Central memory CD4-positive, alpha-beta T cell (primary cell): ENCODE measurements at regions not wholly inside any gene's neighbourhood (a gene's known extent, or its start where the extent isn't known, plus 50 kb on each side); places are given as distances from the start of the nearest gene placed in this dataset.

Experiments
- DNase-seq: peaks from one replicate; pipeline ENCODE4 v3.0.0; 2022

DNA sequence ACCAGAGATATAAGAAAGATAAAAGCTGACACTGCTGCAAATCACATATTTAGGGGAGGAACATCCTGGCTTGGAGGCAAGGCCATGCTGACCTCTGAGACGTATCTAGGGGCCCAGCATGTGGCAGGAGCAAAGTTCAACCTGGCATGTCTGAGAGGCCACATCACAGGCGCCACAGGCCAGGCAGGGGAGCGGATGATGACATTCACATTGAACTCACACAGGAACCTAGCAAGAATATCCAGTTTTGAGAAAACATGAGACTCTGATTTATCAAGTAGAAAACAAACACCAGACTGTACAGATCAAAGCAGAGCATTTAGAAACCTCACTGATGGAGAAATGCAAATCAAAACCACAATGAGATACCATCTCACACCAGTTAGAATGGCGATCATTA is 64.2 kb upstream of the STK32A start:
- peak; percentile 19 for DNase-seq

DNA sequence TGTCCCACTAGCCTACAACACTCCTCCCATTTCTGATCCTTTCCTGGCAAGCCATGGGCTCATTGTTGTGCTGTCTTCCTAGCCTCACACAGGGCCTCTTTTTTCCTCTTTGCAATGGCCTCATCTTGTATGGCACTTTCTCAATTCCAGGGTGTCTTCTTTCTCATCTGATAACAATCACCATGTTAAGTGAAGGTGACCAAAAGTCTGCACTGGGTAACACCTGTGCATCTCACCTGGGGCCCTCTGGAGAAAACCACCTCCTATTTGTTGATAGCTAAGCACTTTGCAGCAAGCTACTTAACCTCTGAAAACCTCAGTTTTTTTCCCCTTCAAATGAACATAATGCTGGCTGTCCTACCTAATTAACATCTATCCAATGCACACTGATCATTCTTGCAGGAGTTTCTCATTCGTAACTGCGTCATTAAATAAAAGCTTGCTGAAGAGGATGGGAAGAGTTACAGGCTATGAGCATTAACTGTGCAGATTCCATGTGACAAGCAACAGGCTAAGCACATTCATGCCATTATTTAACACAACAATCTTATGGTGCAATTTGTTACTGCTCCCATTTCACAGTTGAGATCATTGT is 60.1 kb upstream of the STK32A start:
- no peak for DNase-seq

DNA sequence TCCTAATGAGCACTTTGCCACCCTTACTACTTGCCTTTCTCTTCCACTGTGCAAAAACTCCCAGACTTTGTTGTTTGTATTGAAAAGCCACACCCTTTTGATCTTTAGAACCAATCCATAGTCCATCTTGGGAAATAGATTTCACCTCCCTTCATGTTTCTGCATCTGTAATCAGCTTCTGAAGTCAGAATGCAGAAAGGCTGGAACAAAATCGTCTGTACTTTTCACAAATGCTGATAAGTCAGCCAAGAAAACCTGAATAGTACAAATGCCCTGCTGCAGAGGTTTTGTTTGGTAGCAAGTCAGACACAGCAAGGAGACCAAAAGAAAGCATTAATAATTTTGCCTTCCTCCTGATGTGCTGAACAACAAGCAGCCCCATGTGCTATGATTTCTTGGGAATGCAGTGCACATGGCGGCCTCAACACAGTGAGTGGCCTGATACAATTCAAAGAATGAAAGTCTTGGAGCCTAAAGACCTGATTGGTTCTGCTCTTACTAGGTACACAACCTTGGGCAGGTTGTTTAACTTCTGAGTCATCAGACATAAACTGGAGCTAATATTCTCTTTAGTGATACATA is 59.2 kb upstream of the STK32A start:
- no peak for DNase-seq

DNA sequence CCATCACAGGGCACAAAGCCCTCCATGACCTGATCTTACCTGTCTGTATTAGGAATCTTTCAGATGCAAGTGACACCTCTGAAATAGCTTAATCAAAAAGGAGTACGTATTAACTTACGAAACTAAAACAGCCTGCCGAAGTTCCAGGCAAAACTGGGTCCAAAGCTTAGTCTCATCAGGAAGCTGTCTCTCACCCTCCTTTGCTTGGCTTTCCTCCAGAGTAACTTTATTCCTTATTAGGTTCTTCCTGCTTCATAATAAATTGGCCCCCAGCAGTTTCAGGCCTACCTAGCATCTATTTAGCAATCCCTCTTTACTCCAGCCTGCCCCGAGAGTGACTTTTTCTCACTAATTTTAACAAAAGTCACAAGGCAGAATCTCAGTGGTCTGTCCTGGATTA is 58.4 kb upstream of the STK32A start:
- no peak for DNase-seq

DNA sequence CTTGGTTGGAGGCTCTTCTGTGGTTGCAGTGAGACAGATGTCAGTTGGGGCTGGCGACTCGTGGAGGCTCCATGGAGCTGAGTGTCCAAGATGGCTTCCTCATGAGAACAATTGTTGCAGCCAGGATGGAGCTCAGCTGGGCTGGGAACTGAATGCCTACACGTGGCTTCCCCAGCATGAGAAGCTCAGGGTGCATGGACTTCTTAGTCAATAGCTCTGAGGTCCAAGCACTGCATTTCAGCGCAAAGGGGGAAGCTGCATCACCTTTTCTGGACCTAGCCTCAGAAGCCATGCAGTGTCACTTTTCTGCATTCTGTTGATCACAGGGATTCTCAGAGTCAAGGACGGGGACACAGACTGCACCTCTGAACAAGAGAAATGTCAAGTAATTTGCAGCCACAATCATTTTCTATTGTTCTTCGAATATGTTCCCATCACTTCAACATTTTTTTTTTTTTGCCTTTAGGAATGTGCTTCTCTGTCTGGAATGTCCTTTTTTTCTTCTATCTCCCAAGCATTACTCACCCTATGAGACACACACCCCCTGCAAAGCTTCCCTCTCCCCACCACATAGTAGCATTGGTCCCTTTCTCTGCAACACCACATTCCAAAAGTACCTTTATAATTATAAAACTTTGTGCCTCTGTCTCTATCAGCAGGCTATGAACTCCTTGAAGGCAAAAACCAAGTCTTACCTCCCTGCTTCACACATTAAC is 57.5 kb upstream of the STK32A start:
- DNase-seq: no peak

DNA sequence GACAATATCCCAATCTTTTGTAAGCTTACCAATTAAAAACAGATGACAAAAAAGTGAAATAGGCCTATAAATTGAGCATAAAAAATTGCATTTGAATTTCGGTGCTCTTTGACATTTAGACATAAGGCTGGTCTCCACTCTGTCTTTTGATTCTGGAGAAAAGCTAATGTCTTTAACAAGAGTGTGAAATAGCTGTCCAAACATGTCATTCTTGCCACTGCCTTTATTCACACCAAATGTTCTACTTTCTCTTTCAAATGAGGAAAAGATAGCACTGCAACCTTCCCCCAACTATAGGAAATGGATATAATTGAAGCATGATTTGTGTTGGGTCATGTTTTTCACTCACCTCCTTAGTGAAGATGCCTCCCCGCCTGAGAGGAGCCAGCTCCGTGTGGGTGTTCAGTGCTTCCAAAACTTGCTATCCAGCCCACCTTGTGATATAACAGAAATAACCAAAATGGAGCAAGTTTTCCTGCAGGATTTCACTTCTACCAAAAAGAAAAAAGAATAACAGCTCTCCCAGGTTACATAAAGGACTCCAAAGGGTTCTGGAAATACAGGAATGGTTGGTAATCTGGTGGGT is 55.2 kb upstream of the STK32A start:
- DNase-seq: no peak

DNA sequence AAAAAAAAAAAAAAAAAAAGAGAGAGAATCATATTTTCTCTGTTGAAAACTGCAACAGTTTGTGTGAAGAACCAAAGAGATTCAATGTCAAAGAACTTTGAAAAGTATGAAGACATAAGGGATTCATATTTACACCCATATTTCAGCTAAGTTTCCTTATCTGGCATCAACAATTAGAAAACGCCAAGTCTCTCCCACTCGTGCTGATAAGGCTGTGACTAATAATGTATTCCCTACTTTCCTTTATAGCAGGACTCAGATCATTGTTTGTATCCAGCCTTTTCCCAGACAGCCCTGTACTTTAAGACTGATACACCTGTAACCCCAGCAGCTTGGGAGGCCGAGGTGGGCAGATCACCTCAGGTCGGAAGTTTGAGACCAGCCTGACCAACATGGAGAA is 54.1 kb upstream of the STK32A start:
- no peak for DNase-seq
